NCI-H2107 (cell line): ENCODE measurements at regions not wholly inside any gene's neighbourhood (a gene's known extent, or its start where the extent isn't known, plus 50 kb on each side); places are given as distances from the start of the nearest gene placed in this dataset.

Source experiments
- DNase-seq: peaks from one replicate; lab custom pipeline; 2025; lab: John Stamatoyannopoulos, UW

GRCh38 chr2:30339071-30339470 is 107.7 kb downstream of the LBH start:
- no peak for DNase-seq

- DNase-seq = no peak
Observed at GRCh38 chr2:30341500-30342267, 105.4 kb upstream of the LCLAT1 start.

GRCh38 chr2:30346471-30347169 is 100.4 kb upstream of the LCLAT1 start:
- DNase-seq = no peak

- DNase-seq = no peak
Observed at GRCh38 chr2:30348825-30349224, 98.2 kb upstream of the LCLAT1 start.

- no peak for DNase-seq
Observed at GRCh38 chr2:30349691-30350090, 97.4 kb upstream of the LCLAT1 start.

GRCh38 chr2:30351116-30351515 is 95.9 kb upstream of the LCLAT1 start:
- no peak for DNase-seq

- no peak for DNase-seq
Observed at GRCh38 chr2:30351949-30352348, 95.1 kb upstream of the LCLAT1 start.

- DNase-seq = no peak
Observed at GRCh38 chr2:30354150-30354549, 92.9 kb upstream of the LCLAT1 start.

- DNase-seq = no peak
Observed at GRCh38 chr2:30354621-30355020, 92.4 kb upstream of the LCLAT1 start.

GRCh38 chr2:30355306-30355705 is 91.7 kb upstream of the LCLAT1 start:
- DNase-seq = no peak

- no peak for DNase-seq
Observed at GRCh38 chr2:30356071-30356470, 91.0 kb upstream of the LCLAT1 start.

GRCh38 chr2:30356776-30357175 is 90.3 kb upstream of the LCLAT1 start:
- no peak for DNase-seq

GRCh38 chr2:30358351-30358750 is 88.7 kb upstream of the LCLAT1 start:
- no peak for DNase-seq

GRCh38 chr2:30358842-30359241 is 88.2 kb upstream of the LCLAT1 start:
- DNase-seq = no peak

GRCh38 chr2:30359644-30360167 is 87.3 kb upstream of the LCLAT1 start:
- no peak for DNase-seq

GRCh38 chr2:30361751-30362394 is 85.2 kb upstream of the LCLAT1 start:
- DNase-seq = no peak

GRCh38 chr2:30362468-30363081 is 84.5 kb upstream of the LCLAT1 start:
- DNase-seq = no peak

GRCh38 chr2:30363406-30363805 is 83.6 kb upstream of the LCLAT1 start:
- no peak for DNase-seq

GRCh38 chr2:30365201-30365600 is 81.8 kb upstream of the LCLAT1 start:
- no peak for DNase-seq

GRCh38 chr2:30366199-30366691 is 80.8 kb upstream of the LCLAT1 start:
- no peak for DNase-seq

GRCh38 chr2:30367232-30368070 is 79.6 kb upstream of the LCLAT1 start:
- DNase-seq = no peak
